Testis (tissue), 2 donors: ENCODE measurements at regions not wholly inside any gene's neighbourhood (a gene's known extent, or its start where the extent isn't known, plus 50 kb on each side); places are given as distances from the start of the nearest gene placed in this dataset.

Experiments used
- DNase-seq: peaks from one replicate; pipeline ENCODE4 v3.0.0-alpha.2; 2019
- H3K27ac ChIP-seq, 2 donors: fragments of 200-600 bp; sonication (generic); one replicate each; pipeline ENCODE4 v1.5.1; 2019
- H3K27me3 ChIP-seq: fragments of 200-600 bp; sonication (generic); one replicate; pipeline ENCODE4 v1.5.1; 2019
- H3K36me3 ChIP-seq: fragments of 200-600 bp; sonication (generic); one replicate; pipeline ENCODE4 v1.5.1; 2017; ENCODE audit warnings: low read depth; ENCODE audit errors: missing control alignments
- H3K4me1 ChIP-seq: fragments of 200-600 bp; sonication (generic); one replicate; pipeline ENCODE4 v1.5.1; 2019
- H3K4me3 ChIP-seq, 2 donors: fragments of 200-600 bp; sonication (generic); one replicate each; pipeline ENCODE4 v1.5.1; 2017 to 2019
- H3K9me3 ChIP-seq: fragments of 200-600 bp; sonication (generic); one replicate; pipeline ENCODE4 v1.5.1; 2017
- CTCF ChIP-seq, 3 experiments: fragments of 450-650 bp in 2 of 3; fragments of 200-600 bp in 1 of 3; sonication (generic) in 1 of 3; IDR thresholded peaks; one replicate each; pipeline ENCODE4 v1.5.1; 2016 to 2019; ENCODE audit warnings: antibody characterized with exemption in 3 of 3, mild to moderate bottlenecking in 2 of 3, moderate library complexity in 1 of 3
- POLR2A ChIP-seq: fragments of 450-650 bp; IDR thresholded peaks from one replicate; pipeline ENCODE4 v1.6.1; 2017; ENCODE audit warnings: antibody characterized with exemption, mild to moderate bottlenecking, moderate library complexity
- WGBS, 2 donors: methylation state at CpG; one replicate each; pipeline ENCODE4 v1.1.5; 2018; 5-methylcytosine and 5-hydroxymethylcytosine counted together
- intact Hi-C: fragments of 100-400 bp; cut with DNase I; formaldehyde crosslinking; loops from one replicate; pipeline ENCODE4 v1.15.1; 2023; ENCODE audit warnings: low total_unique reads

- intact Hi-C loops, result no loop called here
- H3K4me1 ChIP-seq, result no peaks in the 10 kb centered on the region
- H3K9me3 ChIP-seq, result no peaks in the 10 kb centered on the region
- no peaks in the 10 kb centered on the region for H3K36me3 ChIP-seq
- DNase-seq, result no peak
- no peak for TF ChIP-seq CTCF (IDR thresholded peaks at IDR 0.05)
- TF ChIP-seq POLR2A, result no peak
- no peak overlapping the region for H3K4me3 ChIP-seq
- 61 to 62% methylated on average over 1 of the region's 1 CpG for WGBS, 2 donors
- H3K27me3 ChIP-seq, result no peaks in the 10 kb centered on the region
- no peak overlapping the region for H3K27ac ChIP-seq
Measured at GRCh38 chr10:105908701-105909100, 1255.8 kb downstream of the SORCS1 start.

- no peak overlapping the region for H3K4me3 ChIP-seq
- H3K27ac ChIP-seq, result no peak overlapping the region
- H3K4me1 ChIP-seq, result no peaks in the 10 kb centered on the region
- 86 to 90% methylated on average over 2 of the region's 2 CpGs for WGBS, 2 donors
- TF ChIP-seq CTCF (IDR thresholded peaks at IDR 0.05), result no peak
- TF ChIP-seq POLR2A, result no peak
- DNase-seq, result no peak
- no peaks in the 10 kb centered on the region for H3K9me3 ChIP-seq
- intact Hi-C loops, result no loop called here
- no peaks in the 10 kb centered on the region for H3K36me3 ChIP-seq
- no peaks in the 10 kb centered on the region for H3K27me3 ChIP-seq
Measured at GRCh38 chr10:105885495-105885894, 1244.4 kb downstream of the SORCS3 start.

- DNase-seq, result no peak
Measured at GRCh38 chr10:105879401-105879800, 1238.3 kb downstream of the SORCS3 start.

GRCh38 chr10:105875050-105875449, 1234.0 kb downstream of the SORCS3 start:
- Histone ChIP-seq H3K4me1 (no peaks in the 10 kb centered on the region), H3K9me3 (no peaks in the 10 kb centered on the region), H3K27me3 (no peaks in the 10 kb centered on the region), H3K27ac (no peak overlapping the region), H3K36me3 (no peaks in the 10 kb centered on the region), H3K4me3 (no peak overlapping the region)
- WGBS, 2 donors, result 86 to 95% methylated on average over 2 of the region's 2 CpGs
- no peak for DNase-seq
- intact Hi-C loops, result no loop called here
- TF ChIP-seq CTCF (IDR thresholded peaks at IDR 0.05) (no peak), POLR2A (no peak)

More at GRCh38 chr10:105879401-105879800, 1238.3 kb downstream of the SORCS3 start:
- no peak overlapping the region for H3K27ac ChIP-seq
- WGBS, 2 donors, result 90 to 96% methylated on average over 1 of the region's 1 CpG
- H3K36me3 ChIP-seq, result no peaks in the 10 kb centered on the region
- no peak overlapping the region for H3K4me3 ChIP-seq
- no peaks in the 10 kb centered on the region for H3K27me3 ChIP-seq
- no peaks in the 10 kb centered on the region for H3K9me3 ChIP-seq
- TF ChIP-seq CTCF (IDR thresholded peaks at IDR 0.05) (no peak), POLR2A (no peak)
- intact Hi-C loops, result no loop called here
- H3K4me1 ChIP-seq, result no peaks in the 10 kb centered on the region

- no peak overlapping the region for H3K4me3 ChIP-seq
- intact Hi-C loops, result no loop called here
- H3K36me3 ChIP-seq, result no peaks in the 10 kb centered on the region
- no peaks in the 10 kb centered on the region for H3K9me3 ChIP-seq
- no peak overlapping the region for H3K27ac ChIP-seq
- TF ChIP-seq POLR2A (no peak), CTCF (IDR thresholded peaks at IDR 0.05) (no peak)
- no peaks in the 10 kb centered on the region for H3K4me1 ChIP-seq
- 78 to 83% methylated on average over 4 of the region's 4 CpGs for WGBS, 2 donors
- no peaks in the 10 kb centered on the region for H3K27me3 ChIP-seq
- no peak for DNase-seq
Measured at GRCh38 chr10:105872665-105873064, 1231.6 kb downstream of the SORCS3 start.
